ENCODE measurements at regions not wholly inside any gene's neighbourhood (a gene's known extent, or its start where the extent isn't known, plus 50 kb on each side); places are given as distances from the start of the nearest gene placed in this dataset.

- no peak for TF ChIP-seq CTCF (conservative IDR thresholded peaks at IDR 0.05; ENCODE audit: control insufficient read depth, insufficient read depth, low read depth, low read length)
- H3K4me3 ChIP-seq (ENCODE audit: control insufficient read depth, low read depth, low read length), result no peak overlapping the region
- no peak for DNase-seq (ENCODE audit: low read depth)
Observed at GRCh38 chr14:101185073-101185835, 281.7 kb upstream of the RTL1 start.

GRCh38 chr14:101185946-101186345 is 282.4 kb upstream of the RTL1 start:
- TF ChIP-seq CTCF (conservative IDR thresholded peaks at IDR 0.05; ENCODE audit: control insufficient read depth, insufficient read depth, low read depth, low read length), result no peak
- H3K4me3 ChIP-seq (ENCODE audit: control insufficient read depth, low read depth, low read length), result no peak overlapping the region
- no peak for DNase-seq (ENCODE audit: low read depth)

GRCh38 chr14:101186544-101186943 is 283.0 kb upstream of the RTL1 start:
- H3K4me3 ChIP-seq (ENCODE audit: control insufficient read depth, low read depth, low read length), result no peak overlapping the region
- DNase-seq (ENCODE audit: low read depth), result no peak
- no peak for TF ChIP-seq CTCF (conservative IDR thresholded peaks at IDR 0.05; ENCODE audit: control insufficient read depth, insufficient read depth, low read depth, low read length)

- TF ChIP-seq CTCF (conservative IDR thresholded peaks at IDR 0.05; ENCODE audit: control insufficient read depth, insufficient read depth, low read depth, low read length), result no peak
- no peak for DNase-seq (ENCODE audit: low read depth)
- no peak overlapping the region for H3K4me3 ChIP-seq (ENCODE audit: control insufficient read depth, low read depth, low read length)
Observed at GRCh38 chr14:101186992-101187815, 283.7 kb upstream of the RTL1 start.

- no peak overlapping the region for H3K4me3 ChIP-seq (ENCODE audit: control insufficient read depth, low read depth, low read length)
- TF ChIP-seq CTCF (conservative IDR thresholded peaks at IDR 0.05; ENCODE audit: control insufficient read depth, insufficient read depth, low read depth, low read length), result no peak
- DNase-seq (ENCODE audit: low read depth), result no peak
Observed at GRCh38 chr14:101187816-101188570, 284.5 kb upstream of the RTL1 start.

GRCh38 chr14:101188571-101188915 is 285.0 kb upstream of the RTL1 start:
- no peak for TF ChIP-seq CTCF (conservative IDR thresholded peaks at IDR 0.05; ENCODE audit: control insufficient read depth, insufficient read depth, low read depth, low read length)
- no peak overlapping the region for H3K4me3 ChIP-seq (ENCODE audit: control insufficient read depth, low read depth, low read length)
- DNase-seq (ENCODE audit: low read depth), result no peak
